HG03095 (cell line): ENCODE measurements at regions not wholly inside any gene's neighbourhood (a gene's known extent, or its start where the extent isn't known, plus 50 kb on each side); places are given as distances from the start of the nearest gene placed in this dataset.

Experiments
- ATAC-seq: cut with Tn5 transposase; IDR thresholded peaks from one replicate; pipeline ENCODE4 v1.9.1; 2021; ENCODE audit warnings: moderate library complexity; ENCODE audit not compliant: unreplicated experiment

GRCh38 chr12:17810399-17810798, 279.6 kb downstream of the RERGL start:
- no peak for ATAC-seq

- ATAC-seq: no peak
These were observed 280.8 kb downstream of the RERGL start for GRCh38 chr12:17809206-17809605.

DNA sequence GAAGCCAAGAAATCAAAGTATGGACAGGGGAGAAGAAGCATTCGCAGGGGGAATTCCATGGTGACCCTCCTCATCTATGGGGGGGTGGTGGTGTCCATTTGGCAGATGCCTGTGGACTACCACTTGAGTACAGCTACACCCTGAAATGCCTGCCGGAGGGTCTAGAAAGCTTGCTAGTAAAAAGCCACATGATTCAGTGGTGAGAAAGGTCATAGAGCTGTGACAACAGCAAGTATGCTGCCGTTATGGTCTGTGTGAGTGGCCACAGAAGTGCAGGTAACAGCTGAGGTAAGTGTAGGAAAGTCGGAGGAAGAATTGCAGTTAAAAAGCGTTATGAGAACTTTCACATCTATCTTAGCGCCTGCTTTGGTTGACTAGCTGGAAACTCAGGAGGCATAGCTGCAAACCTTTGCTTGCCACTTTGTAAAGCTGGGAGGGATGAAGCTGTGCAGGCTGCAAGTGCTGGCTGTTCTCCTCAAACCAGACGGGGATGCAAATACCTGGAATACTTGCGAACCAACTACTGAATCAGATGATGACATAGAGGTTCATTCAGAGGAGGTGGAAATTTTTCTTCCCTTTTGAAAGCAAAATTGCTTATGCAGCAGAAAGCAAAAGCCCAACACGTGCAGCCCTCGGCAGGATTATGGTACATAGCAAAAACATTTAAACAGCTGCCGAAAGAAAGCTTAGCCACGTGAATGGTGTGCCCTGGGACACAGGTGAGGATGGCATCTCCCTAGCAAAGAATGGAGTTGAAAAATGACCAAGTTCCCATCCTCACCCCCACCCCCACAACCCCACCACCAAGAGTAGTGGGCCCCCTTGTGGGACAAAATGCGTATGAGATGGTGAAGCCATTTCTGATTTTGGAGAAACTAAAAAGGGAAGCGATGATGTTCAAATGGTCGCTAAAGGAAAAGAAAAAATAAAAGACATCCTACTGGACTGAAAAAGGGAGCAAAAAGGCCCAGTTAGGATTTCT, 287.0 kb downstream of the RERGL start:
- no peak for ATAC-seq

- ATAC-seq: no peak
These were observed 296.1 kb downstream of the RERGL start for GRCh38 chr12:17793854-17794253.

- no peak for ATAC-seq
These were observed 311.8 kb downstream of the RERGL start for GRCh38 chr12:17778242-17778641.

DNA sequence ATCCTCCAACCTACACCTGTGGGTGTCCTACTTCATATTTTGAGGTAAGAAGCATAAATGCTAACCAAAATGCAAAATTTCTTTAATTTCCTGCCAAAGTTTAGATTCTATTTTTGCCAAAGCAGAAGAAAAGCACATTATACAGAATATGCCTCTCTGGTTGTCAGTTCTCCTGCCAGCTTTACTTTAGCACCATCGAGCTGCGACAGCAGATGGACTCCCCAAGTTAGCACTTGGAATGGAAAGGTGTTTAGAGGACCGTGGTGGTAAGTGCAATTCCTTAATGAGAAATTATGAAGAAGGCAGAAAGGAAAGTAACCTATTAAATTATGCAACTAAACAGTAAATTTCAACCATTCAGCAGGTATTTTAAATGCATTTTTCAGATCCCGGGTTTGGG, 326.6 kb downstream of the RERGL start:
- ATAC-seq: no peak

- no peak for ATAC-seq
These were observed 330.0 kb downstream of the RERGL start for GRCh38 chr12:17759982-17760381.
